ENCODE measurements at regions not wholly inside any gene's neighbourhood (a gene's known extent, or its start where the extent isn't known, plus 50 kb on each side); places are given as distances from the start of the nearest gene placed in this dataset.

GRCh38 chr3:83251490-83251889 is 1490.0 kb upstream of the GBE1 start:
- H3K27me3 ChIP-seq (ENCODE audit: low read depth): no peaks in the 10 kb centered on the region
- no peaks in the 10 kb centered on the region for H3K4me1 ChIP-seq
- intact Hi-C loops (cut with DNase I): no loop called here
- no peak overlapping the region for H3K4me3 ChIP-seq
- TF ChIP-seq, protein P1, sequence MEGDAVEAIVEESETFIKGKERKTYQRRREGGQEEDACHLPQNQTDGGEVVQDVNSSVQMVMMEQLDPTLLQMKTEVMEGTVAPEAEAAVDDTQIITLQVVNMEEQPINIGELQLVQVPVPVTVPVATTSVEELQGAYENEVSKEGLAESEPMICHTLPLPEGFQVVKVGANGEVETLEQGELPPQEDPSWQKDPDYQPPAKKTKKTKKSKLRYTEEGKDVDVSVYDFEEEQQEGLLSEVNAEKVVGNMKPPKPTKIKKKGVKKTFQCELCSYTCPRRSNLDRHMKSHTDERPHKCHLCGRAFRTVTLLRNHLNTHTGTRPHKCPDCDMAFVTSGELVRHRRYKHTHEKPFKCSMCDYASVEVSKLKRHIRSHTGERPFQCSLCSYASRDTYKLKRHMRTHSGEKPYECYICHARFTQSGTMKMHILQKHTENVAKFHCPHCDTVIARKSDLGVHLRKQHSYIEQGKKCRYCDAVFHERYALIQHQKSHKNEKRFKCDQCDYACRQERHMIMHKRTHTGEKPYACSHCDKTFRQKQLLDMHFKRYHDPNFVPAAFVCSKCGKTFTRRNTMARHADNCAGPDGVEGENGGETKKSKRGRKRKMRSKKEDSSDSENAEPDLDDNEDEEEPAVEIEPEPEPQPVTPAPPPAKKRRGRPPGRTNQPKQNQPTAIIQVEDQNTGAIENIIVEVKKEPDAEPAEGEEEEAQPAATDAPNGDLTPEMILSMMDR (IDR thresholded peaks at IDR 0.05): no peak
- no peak overlapping the region for H3K27ac ChIP-seq
- H3K36me3 ChIP-seq: no peaks in the 10 kb centered on the region
- H3K9me3 ChIP-seq: no peaks in the 10 kb centered on the region
- ATAC-seq (no peak), DNase-seq (no peak)

- Histone ChIP-seq H3K36me3 (no peaks in the 10 kb centered on the region), H3K4me1 (no peaks in the 10 kb centered on the region), H3K9me3 (no peaks in the 10 kb centered on the region), H3K27me3 (ENCODE audit: low read depth) (no peaks in the 10 kb centered on the region), H3K4me3 (no peak overlapping the region), H3K27ac (no peak overlapping the region)
- no peak for DNase-seq
- intact Hi-C loops (cut with DNase I): no loop called here
- TF ChIP-seq, protein P1 (IDR thresholded peaks at IDR 0.05): no peak
- ATAC-seq: no peak
These were observed 1489.2 kb upstream of the GBE1 start for GRCh38 chr3:83250613-83251012.

DNA sequence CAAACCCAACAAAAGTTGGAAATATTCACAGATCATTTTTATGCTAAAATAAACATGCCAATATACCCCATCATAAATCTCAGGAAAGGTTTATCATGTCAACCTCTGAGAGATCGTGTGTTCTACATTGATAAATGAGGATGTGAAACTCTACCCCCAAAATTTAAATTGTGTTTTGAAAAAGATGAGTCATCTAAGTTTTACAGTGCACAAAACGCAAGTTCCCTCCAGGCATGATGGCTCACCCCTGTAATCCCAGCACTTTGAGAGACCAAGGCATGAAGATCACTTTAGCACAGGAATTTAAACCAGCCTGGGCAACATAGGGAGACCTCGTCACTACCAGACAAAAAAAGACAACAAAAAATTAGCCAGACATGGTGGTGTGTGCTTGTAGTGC is 1487.0 kb upstream of the GBE1 start:
- TF ChIP-seq, protein P1 (IDR thresholded peaks at IDR 0.05): no peak
- no peaks in the 10 kb centered on the region for H3K36me3 ChIP-seq
- H3K9me3 ChIP-seq: no peaks in the 10 kb centered on the region
- no peak overlapping the region for H3K27ac ChIP-seq
- no peaks in the 10 kb centered on the region for H3K27me3 ChIP-seq (ENCODE audit: low read depth)
- intact Hi-C loops (cut with DNase I): no loop called here
- ATAC-seq: no peak
- no peak overlapping the region for H3K4me3 ChIP-seq
- H3K4me1 ChIP-seq: no peaks in the 10 kb centered on the region
- no peak for DNase-seq

GRCh38 chr3:83235180-83235814 is 1473.9 kb upstream of the GBE1 start:
- H3K4me1 ChIP-seq: no peaks in the 10 kb centered on the region
- DNase-seq: no peak
- no peak for ATAC-seq

GRCh38 chr3:83233715-83234114 is 1472.3 kb upstream of the GBE1 start:
- Histone ChIP-seq H3K27me3 (ENCODE audit: low read depth) (no peaks in the 10 kb centered on the region), H3K27ac (no peak overlapping the region), H3K9me3 (no peaks in the 10 kb centered on the region), H3K36me3 (no peaks in the 10 kb centered on the region), H3K4me1 (no peaks in the 10 kb centered on the region), H3K4me3 (no peak overlapping the region)
- DNase-seq (no peak), ATAC-seq (no peak)
- intact Hi-C loops (cut with DNase I): no loop called here
- TF ChIP-seq, protein P1 (IDR thresholded peaks at IDR 0.05): no peak

More at GRCh38 chr3:83235180-83235814, 1473.9 kb upstream of the GBE1 start:
- Histone ChIP-seq H3K9me3 (no peaks in the 10 kb centered on the region), H3K36me3 (no peaks in the 10 kb centered on the region), H3K4me3 (no peak overlapping the region), H3K27ac (no peak overlapping the region), H3K27me3 (ENCODE audit: low read depth) (no peaks in the 10 kb centered on the region)
- intact Hi-C loops (cut with DNase I): no loop called here
- TF ChIP-seq, protein P1 (IDR thresholded peaks at IDR 0.05): no peak
